GM23338 (cell line): ENCODE measurements at regions not wholly inside any gene's neighbourhood (a gene's known extent, or its start where the extent isn't known, plus 50 kb on each side); places are given as distances from the start of the nearest gene placed in this dataset.

Experiments
- ATAC-seq: fragments of 200-7000 bp; cut with Tn5 transposase; 3 replicates; pipeline ENCODE4 v1.9.1; 2020
- DNase-seq: peaks from one replicate; pipeline ENCODE4 v3.0.0-alpha.2; 2015; ENCODE audit warnings: low spot score
- H2AFZ ChIP-seq: fragments of 200-600 bp; sonication (generic); 2 replicates; pipeline ENCODE4 v1.8.0; 2016; ENCODE audit warnings: antibody characterized with exemption, mild to moderate bottlenecking, moderate library complexity
- H3F3A ChIP-seq: fragments of 200-600 bp; sonication (generic); replicated peaks from 2 replicates; pipeline ENCODE4 v1.8.0; 2017; ENCODE audit warnings: antibody characterized with exemption, mixed run types, low read depth
- H3K27ac ChIP-seq: fragments of 200-600 bp; sonication (generic); 2 replicates; pipeline ENCODE4 v1.6.1; 2016; ENCODE audit warnings: low read depth
- H3K27me3 ChIP-seq: fragments of 200-600 bp; sonication (generic); 2 replicates; pipeline ENCODE4 v1.8.0; 2016; ENCODE audit warnings: mild to moderate bottlenecking, mixed run types, moderate library complexity; ENCODE audit not compliant: insufficient read depth
- H3K36me3 ChIP-seq: fragments of 200-600 bp; sonication (generic); 2 replicates; pipeline ENCODE4 v1.8.0; 2016; ENCODE audit warnings: mild to moderate bottlenecking; ENCODE audit not compliant: insufficient read depth
- H3K4me1 ChIP-seq: fragments of 200-600 bp; sonication (generic); 2 replicates; pipeline ENCODE4 v1.8.0; 2016; ENCODE audit warnings: mild to moderate bottlenecking, moderate library complexity; ENCODE audit not compliant: insufficient read depth
- H3K4me2 ChIP-seq: fragments of 200-600 bp; sonication (generic); 2 replicates; pipeline ENCODE4 v1.7.1; 2017; ENCODE audit warnings: mixed run types
- H3K4me3 ChIP-seq: fragments of 200-600 bp; sonication (generic); 2 replicates; pipeline ENCODE4 v1.6.1; 2016; ENCODE audit warnings: mixed run types
- H3K79me2 ChIP-seq: fragments of 200-600 bp; sonication (generic); replicated peaks from 2 replicates; pipeline ENCODE4 v1.8.0; 2017; ENCODE audit warnings: mild to moderate bottlenecking; ENCODE audit not compliant: insufficient read depth
- H3K9me2 ChIP-seq: fragments of 200-600 bp; sonication (generic); 2 replicates; pipeline ENCODE4 v1.8.0; 2017; ENCODE audit not compliant: insufficient read depth
- H4K20me1 ChIP-seq: fragments of 200-600 bp; sonication (generic); replicated peaks from 2 replicates; pipeline ENCODE4 v1.8.0; 2017; ENCODE audit warnings: mild to moderate bottlenecking; ENCODE audit not compliant: insufficient read depth
- H3K27ac Mint-ChIP-seq: 2 replicates; pipeline ENCODE4 v1.8.0; 2020; ENCODE audit warnings: inconsistent platforms, mild to moderate bottlenecking, moderate library complexity, mixed read lengths
- H3K27me3 Mint-ChIP-seq: 3 replicates; pipeline ENCODE4 v1.8.0; 2022; ENCODE audit warnings: low read depth, mild to moderate bottlenecking, moderate library complexity, mixed read lengths, inconsistent platforms; ENCODE audit not compliant: insufficient read depth, poor library complexity
- H3K36me3 Mint-ChIP-seq: 3 replicates; pipeline ENCODE4 v1.8.0; 2021; ENCODE audit warnings: low read depth, mild to moderate bottlenecking, inconsistent platforms, moderate library complexity, mixed read lengths
- H3K4me1 Mint-ChIP-seq: 3 replicates; pipeline ENCODE4 v1.8.0; 2020; ENCODE audit warnings: mild to moderate bottlenecking, inconsistent platforms, mixed read lengths
- H3K4me3 Mint-ChIP-seq: 3 replicates; pipeline ENCODE4 v1.8.0; 2021; ENCODE audit warnings: moderate library complexity, mild to moderate bottlenecking, inconsistent platforms, mixed read lengths
- H3K9me3 Mint-ChIP-seq: 3 replicates; pipeline ENCODE4 v1.8.0; 2020; ENCODE audit warnings: moderate library complexity, mild to moderate bottlenecking, inconsistent platforms, mixed read lengths
- EZH2 ChIP-seq: fragments of 200-600 bp; sonication (generic); IDR thresholded peaks from one replicate; pipeline ENCODE4 v1.8.0; 2017; ENCODE audit warnings: antibody characterized with exemption, mild to moderate bottlenecking, low read depth; ENCODE audit not compliant: unreplicated experiment
- JUNB ChIP-seq: IDR thresholded peaks from one replicate; pipeline ENCODE4 v1.6.1; 2016; ENCODE audit warnings: antibody characterized with exemption; ENCODE audit not compliant: unreplicated experiment
- POLR2AphosphoS5 ChIP-seq: IDR thresholded peaks from 2 replicates; pipeline ENCODE4 v1.6.1; 2016; ENCODE audit warnings: antibody characterized with exemption, low read depth
- STAT1 ChIP-seq: IDR thresholded peaks from one replicate; pipeline ENCODE4 v1.6.1; 2016; ENCODE audit warnings: antibody characterized with exemption; ENCODE audit not compliant: unreplicated experiment
- ZNF331 ChIP-seq: fragments of 250-450 bp; sonication (Bioruptor Pico); IDR thresholded peaks from 2 replicates; pipeline ENCODE4 v1.5.0; 2020; ENCODE audit warnings: low read depth, mild to moderate bottlenecking, moderate library complexity
- TF ChIP-seq, protein P1 (sequence below): fragments of 250-450 bp; sonication (Bioruptor Pico); IDR thresholded peaks from 2 replicates; pipeline ENCODE4 v1.5.0; 2020; ENCODE audit warnings: mild to moderate bottlenecking, moderate library complexity
- TF ChIP-seq, protein P2 (sequence below): IDR thresholded peaks from one replicate; pipeline ENCODE4 v1.6.1; 2018; ENCODE audit warnings: antibody characterized with exemption; ENCODE audit not compliant: unreplicated experiment
- TF ChIP-seq, protein P3 (sequence below), 2 experiments: fragments of 200-600 bp in 1 of 2; sonication (generic) in 1 of 2; conservative IDR thresholded peaks; 2 replicates each; pipeline versions ENCODE4 v1.5.1 to v1.6.1; 2016 to 2017; ENCODE audit warnings: antibody characterized with exemption in 2 of 2, low read depth in 2 of 2, mild to moderate bottlenecking in 2 of 2, moderate library complexity in 1 of 2

DNA sequence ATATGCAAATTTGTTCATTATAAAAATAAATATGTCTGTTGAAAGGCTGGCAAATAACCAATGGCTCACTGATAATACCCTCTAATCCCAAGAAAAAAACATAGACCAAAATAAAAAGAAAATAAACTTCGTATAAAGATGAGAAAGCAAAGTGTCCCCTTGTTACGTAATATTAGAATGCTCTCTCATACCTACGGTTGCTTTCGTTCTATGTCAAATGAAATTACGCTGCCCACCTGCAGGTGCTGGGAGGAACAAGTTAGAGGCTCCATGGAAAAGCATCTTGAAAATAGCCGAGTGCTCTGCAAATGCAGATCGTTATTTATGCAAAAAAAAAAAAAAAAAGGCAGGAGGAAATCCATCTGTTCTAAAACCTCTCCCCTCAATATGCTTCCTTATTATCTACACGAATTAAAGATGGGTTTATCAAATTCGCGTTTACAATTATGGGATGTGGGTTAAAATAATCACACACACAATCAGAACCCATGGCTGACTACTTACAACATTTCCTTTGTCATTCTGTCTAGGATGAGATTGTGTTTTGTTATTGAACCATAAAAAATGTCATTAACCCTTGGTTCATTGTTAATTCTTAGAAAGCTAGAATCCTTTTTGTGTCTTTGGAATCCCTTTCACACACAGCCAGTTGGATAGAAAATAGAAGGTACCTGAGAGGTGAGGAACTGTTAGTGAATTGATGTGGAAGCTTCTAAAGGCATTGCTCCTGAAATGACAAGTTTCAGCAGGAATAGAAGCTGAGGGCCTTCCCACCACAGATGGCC, 268.6 kb downstream of the SETD4 start (continued):
- TF ChIP-seq, protein P1, sequence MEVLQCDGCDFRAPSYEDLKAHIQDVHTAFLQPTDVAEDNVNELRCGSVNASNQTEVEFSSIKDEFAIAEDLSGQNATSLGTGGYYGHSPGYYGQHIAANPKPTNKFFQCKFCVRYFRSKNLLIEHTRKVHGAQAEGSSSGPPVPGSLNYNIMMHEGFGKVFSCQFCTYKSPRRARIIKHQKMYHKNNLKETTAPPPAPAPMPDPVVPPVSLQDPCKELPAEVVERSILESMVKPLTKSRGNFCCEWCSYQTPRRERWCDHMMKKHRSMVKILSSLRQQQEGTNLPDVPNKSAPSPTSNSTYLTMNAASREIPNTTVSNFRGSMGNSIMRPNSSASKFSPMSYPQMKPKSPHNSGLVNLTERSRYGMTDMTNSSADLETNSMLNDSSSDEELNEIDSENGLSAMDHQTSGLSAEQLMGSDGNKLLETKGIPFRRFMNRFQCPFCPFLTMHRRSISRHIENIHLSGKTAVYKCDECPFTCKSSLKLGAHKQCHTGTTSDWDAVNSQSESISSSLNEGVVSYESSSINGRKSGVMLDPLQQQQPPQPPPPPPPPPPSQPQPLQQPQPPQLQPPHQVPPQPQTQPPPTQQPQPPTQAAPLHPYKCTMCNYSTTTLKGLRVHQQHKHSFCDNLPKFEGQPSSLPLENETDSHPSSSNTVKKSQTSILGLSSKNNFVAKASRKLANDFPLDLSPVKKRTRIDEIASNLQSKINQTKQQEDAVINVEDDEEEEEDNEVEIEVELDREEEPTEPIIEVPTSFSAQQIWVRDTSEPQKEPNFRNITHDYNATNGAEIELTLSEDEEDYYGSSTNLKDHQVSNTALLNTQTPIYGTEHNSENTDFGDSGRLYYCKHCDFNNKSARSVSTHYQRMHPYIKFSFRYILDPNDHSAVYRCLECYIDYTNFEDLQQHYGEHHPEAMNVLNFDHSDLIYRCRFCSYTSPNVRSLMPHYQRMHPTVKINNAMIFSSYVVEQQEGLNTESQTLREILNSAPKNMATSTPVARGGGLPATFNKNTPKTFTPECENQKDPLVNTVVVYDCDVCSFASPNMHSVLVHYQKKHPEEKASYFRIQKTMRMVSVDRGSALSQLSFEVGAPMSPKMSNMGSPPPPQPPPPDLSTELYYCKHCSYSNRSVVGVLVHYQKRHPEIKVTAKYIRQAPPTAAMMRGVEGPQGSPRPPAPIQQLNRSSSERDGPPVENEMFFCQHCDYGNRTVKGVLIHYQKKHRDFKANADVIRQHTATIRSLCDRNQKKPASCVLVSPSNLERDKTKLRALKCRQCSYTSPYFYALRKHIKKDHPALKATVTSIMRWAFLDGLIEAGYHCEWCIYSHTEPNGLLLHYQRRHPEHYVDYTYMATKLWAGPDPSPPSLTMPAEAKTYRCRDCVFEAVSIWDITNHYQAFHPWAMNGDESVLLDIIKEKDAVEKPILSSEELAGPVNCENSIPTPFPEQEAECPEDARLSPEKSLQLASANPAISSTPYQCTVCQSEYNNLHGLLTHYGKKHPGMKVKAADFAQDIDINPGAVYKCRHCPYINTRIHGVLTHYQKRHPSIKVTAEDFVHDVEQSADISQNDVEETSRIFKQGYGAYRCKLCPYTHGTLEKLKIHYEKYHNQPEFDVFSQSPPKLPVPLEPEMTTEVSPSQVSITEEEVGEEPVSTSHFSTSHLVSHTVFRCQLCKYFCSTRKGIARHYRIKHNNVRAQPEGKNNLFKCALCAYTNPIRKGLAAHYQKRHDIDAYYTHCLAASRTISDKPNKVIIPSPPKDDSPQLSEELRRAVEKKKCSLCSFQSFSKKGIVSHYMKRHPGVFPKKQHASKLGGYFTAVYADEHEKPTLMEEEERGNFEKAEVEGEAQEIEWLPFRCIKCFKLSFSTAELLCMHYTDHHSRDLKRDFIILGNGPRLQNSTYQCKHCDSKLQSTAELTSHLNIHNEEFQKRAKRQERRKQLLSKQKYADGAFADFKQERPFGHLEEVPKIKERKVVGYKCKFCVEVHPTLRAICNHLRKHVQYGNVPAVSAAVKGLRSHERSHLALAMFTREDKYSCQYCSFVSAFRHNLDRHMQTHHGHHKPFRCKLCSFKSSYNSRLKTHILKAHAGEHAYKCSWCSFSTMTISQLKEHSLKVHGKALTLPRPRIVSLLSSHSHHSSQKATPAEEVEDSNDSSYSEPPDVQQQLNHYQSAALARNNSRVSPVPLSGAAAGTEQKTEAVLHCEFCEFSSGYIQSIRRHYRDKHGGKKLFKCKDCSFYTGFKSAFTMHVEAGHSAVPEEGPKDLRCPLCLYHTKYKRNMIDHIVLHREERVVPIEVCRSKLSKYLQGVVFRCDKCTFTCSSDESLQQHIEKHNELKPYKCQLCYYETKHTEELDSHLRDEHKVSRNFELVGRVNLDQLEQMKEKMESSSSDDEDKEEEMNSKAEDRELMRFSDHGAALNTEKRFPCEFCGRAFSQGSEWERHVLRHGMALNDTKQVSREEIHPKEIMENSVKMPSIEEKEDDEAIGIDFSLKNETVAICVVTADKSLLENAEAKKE (CRISPR knock-in tag) = no peak
- TF ChIP-seq EZH2 (no peak), JUNB (no peak)
- TF ChIP-seq, protein P2, sequence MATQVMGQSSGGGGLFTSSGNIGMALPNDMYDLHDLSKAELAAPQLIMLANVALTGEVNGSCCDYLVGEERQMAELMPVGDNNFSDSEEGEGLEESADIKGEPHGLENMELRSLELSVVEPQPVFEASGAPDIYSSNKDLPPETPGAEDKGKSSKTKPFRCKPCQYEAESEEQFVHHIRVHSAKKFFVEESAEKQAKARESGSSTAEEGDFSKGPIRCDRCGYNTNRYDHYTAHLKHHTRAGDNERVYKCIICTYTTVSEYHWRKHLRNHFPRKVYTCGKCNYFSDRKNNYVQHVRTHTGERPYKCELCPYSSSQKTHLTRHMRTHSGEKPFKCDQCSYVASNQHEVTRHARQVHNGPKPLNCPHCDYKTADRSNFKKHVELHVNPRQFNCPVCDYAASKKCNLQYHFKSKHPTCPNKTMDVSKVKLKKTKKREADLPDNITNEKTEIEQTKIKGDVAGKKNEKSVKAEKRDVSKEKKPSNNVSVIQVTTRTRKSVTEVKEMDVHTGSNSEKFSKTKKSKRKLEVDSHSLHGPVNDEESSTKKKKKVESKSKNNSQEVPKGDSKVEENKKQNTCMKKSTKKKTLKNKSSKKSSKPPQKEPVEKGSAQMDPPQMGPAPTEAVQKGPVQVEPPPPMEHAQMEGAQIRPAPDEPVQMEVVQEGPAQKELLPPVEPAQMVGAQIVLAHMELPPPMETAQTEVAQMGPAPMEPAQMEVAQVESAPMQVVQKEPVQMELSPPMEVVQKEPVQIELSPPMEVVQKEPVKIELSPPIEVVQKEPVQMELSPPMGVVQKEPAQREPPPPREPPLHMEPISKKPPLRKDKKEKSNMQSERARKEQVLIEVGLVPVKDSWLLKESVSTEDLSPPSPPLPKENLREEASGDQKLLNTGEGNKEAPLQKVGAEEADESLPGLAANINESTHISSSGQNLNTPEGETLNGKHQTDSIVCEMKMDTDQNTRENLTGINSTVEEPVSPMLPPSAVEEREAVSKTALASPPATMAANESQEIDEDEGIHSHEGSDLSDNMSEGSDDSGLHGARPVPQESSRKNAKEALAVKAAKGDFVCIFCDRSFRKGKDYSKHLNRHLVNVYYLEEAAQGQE = no peak

DNA sequence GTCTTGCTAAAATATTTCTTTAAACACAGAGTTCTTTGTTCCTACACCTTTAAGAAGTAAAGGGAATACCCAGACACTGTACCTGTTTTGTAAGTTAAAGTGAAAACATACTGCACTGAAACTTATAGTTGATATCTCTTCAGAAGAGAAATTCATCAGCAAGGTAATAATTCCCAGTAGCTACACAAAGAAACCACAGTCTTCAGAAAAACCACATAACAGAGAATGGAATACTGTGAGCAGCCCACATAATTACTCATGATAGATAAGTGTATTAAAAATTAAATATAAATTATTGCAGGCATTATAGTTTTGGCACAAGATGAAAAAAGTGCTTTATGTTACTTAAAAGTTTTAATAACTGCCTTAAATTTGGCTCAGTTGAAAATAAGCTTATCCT, 276.6 kb downstream of the SETD4 start:
- no peaks in the 10 kb centered on the region for H3F3A ChIP-seq
- Mint-ChIP-seq H3K9me3 (no peaks in the 10 kb centered on the region), H3K4me1 (no peaks in the 10 kb centered on the region), H3K36me3 (no peaks in the 10 kb centered on the region), H3K27me3 (no peaks in the 10 kb centered on the region), H3K4me3 (no peak overlapping the region), H3K27ac (no peak overlapping the region)
- no peak overlapping the region for H3K4me2 ChIP-seq
- no peaks in the 10 kb centered on the region for H3K9me2 ChIP-seq
- no peaks in the 10 kb centered on the region for H4K20me1 ChIP-seq
- H3K4me1 ChIP-seq = no peaks in the 10 kb centered on the region
- no peak for ATAC-seq
- no peaks in the 10 kb centered on the region for H3K36me3 ChIP-seq
- H2AFZ ChIP-seq = no peak overlapping the region
- H3K4me3 ChIP-seq = no peak overlapping the region
- DNase-seq = no peak
- no peaks in the 10 kb centered on the region for H3K27me3 ChIP-seq
- no peaks in the 10 kb centered on the region for H3K79me2 ChIP-seq
- no peak overlapping the region for H3K27ac ChIP-seq
- no peak for TF ChIP-seq EZH2
- TF ChIP-seq ZNF331 (CRISPR knock-in tag) = no peak
- no peak for TF ChIP-seq POLR2AphosphoS5
- TF ChIP-seq STAT1 = no peak
- TF ChIP-seq, protein P2 = no peak
- TF ChIP-seq, protein P3, sequence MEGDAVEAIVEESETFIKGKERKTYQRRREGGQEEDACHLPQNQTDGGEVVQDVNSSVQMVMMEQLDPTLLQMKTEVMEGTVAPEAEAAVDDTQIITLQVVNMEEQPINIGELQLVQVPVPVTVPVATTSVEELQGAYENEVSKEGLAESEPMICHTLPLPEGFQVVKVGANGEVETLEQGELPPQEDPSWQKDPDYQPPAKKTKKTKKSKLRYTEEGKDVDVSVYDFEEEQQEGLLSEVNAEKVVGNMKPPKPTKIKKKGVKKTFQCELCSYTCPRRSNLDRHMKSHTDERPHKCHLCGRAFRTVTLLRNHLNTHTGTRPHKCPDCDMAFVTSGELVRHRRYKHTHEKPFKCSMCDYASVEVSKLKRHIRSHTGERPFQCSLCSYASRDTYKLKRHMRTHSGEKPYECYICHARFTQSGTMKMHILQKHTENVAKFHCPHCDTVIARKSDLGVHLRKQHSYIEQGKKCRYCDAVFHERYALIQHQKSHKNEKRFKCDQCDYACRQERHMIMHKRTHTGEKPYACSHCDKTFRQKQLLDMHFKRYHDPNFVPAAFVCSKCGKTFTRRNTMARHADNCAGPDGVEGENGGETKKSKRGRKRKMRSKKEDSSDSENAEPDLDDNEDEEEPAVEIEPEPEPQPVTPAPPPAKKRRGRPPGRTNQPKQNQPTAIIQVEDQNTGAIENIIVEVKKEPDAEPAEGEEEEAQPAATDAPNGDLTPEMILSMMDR (conservative IDR thresholded peaks at IDR 0.05; ENCODE audit: low read depth in 2 of 2) = no peak
